ENCODE measurements at regions not wholly inside any gene's neighbourhood (a gene's known extent, or its start where the extent isn't known, plus 50 kb on each side); places are given as distances from the start of the nearest gene placed in this dataset.

DNA sequence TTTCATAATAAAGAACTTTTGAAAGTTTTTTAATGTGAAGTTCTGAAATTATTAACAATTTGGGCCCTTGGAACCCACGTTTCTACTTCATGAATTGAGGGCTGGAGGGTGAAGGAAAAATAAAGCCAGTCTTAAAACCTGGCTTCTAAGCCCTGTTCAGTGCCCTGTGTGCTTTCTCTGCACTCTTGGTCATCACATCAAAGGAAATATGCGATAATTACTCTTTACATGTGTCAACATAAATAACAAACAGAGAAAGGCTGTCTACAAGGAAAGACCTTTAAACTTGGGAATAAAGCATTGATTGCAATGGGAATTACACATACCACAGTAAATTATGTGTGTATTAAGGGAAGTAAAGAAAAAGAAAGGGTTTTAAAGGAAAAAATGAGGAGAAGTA lies 150.7 kb upstream of the KLF7 start:
- H3K27ac ChIP-seq (ENCODE audit: low read depth, low read length): no peak overlapping the region
- no peaks in the 10 kb centered on the region for H3K9me3 ChIP-seq (ENCODE audit: control insufficient read depth, insufficient read depth, low read length)
- no peak overlapping the region for H3K9ac ChIP-seq (ENCODE audit: low read depth, low read length)
- no peaks in the 10 kb centered on the region for H3K36me3 ChIP-seq (ENCODE audit: control insufficient read depth, insufficient read depth, low read length)
- H3K4me3 ChIP-seq (ENCODE audit: low read depth, low read length): no peak overlapping the region
- H3K27me3 ChIP-seq (ENCODE audit: control insufficient read depth, insufficient read depth, low read length): no peaks in the 10 kb centered on the region
- H3K4me1 ChIP-seq (ENCODE audit: control insufficient read depth, insufficient read depth, low read length): peaks cover 8% of the 10 kb centered on the region; the same call in 1 of the 2 replicates

DNA sequence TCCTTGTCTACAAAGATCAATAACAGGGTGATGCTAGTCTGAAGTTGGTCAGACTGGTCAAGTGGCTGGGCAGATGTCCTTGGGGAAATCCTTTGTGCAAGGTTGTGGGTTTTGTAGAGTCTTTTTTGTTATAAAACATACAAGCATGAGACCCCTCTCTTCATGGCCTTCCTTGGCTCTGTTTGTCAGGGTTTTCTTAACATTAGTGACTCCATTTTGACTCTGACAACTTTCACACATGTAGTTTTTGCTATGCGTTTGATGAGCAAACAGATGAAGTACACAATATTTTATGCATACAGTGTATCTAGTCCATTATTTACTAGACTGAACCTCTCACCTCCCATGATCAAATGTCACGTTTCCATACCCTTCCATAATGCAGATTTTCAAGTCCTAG lies 151.2 kb upstream of the KLF7 start:
- Histone ChIP-seq H3K27me3 (ENCODE audit: control insufficient read depth, insufficient read depth, low read length) (no peaks in the 10 kb centered on the region), H3K9me3 (ENCODE audit: control insufficient read depth, insufficient read depth, low read length) (no peaks in the 10 kb centered on the region), H3K4me1 (ENCODE audit: control insufficient read depth, insufficient read depth, low read length) (peaks cover 8% of the 10 kb centered on the region; the same call in 1 of the 2 replicates), H3K27ac (ENCODE audit: low read depth, low read length) (no peak overlapping the region), H3K4me3 (ENCODE audit: low read depth, low read length) (no peak overlapping the region), H3K9ac (ENCODE audit: low read depth, low read length) (no peak overlapping the region), H3K36me3 (ENCODE audit: control insufficient read depth, insufficient read depth, low read length) (no peaks in the 10 kb centered on the region)

DNA sequence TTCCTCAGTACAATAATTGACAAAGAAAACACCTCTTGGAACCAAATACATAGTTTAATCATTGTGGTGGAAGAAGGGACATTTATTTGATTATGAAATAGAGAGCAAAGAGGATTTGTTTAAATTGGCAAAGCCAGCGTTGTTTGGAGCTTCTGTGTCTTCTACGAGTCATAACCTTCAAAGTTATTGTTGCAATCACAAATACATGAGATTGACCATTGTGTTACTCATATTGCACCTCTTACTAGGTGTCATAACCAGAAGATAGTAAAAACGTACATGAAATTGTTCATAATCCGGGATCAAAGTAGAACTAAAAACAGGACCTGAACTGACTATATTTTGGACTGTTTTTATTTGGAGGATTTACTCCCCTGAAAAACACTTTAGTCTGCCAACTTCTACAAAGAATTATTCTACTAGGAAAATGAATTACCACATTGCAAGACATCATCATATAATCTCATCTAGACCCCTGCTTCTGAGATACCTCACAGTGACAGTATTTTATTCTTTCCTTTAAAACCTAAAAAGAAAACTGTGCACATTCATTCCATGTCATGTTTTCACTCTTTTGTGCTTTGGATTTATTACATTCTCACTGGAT lies 151.7 kb upstream of the KLF7 start:
- Histone ChIP-seq H3K27me3 (ENCODE audit: control insufficient read depth, insufficient read depth, low read length) (no peaks in the 10 kb centered on the region), H3K4me1 (ENCODE audit: control insufficient read depth, insufficient read depth, low read length) (peaks cover 8% of the 10 kb centered on the region; the same call in 1 of the 2 replicates), H3K9me3 (ENCODE audit: control insufficient read depth, insufficient read depth, low read length) (no peaks in the 10 kb centered on the region), H3K4me3 (ENCODE audit: low read depth, low read length) (no peak overlapping the region), H3K36me3 (ENCODE audit: control insufficient read depth, insufficient read depth, low read length) (no peaks in the 10 kb centered on the region), H3K9ac (ENCODE audit: low read depth, low read length) (no peak overlapping the region), H3K27ac (ENCODE audit: low read depth, low read length) (no peak overlapping the region)

DNA sequence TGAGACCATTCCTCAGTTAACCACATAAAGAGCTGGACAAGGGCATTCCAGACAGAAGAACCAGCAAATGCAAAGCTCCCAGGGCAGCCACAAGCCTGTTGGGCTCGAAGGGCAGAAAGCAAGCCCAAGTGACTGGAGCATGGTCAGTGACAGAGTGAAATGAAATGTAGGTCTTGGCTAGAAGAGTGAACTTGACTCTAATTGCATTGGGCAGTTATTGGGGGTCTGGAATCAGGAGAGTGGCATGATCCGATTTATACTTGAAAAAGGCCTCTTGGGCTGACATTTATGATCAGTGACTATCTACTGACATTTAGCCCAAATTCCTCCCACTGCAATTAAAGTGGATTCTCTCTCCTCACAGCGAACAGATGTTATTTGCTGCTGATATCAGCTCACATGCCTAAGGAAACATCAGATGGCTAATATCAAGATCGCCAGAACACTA lies 152.5 kb upstream of the KLF7 start:
- Histone ChIP-seq H3K36me3 (ENCODE audit: control insufficient read depth, insufficient read depth, low read length) (no peaks in the 10 kb centered on the region), H3K9ac (ENCODE audit: low read depth, low read length) (no peak overlapping the region), H3K4me1 (ENCODE audit: control insufficient read depth, insufficient read depth, low read length) (peaks cover 8% of the 10 kb centered on the region; the same call in 1 of the 2 replicates), H3K27me3 (ENCODE audit: control insufficient read depth, insufficient read depth, low read length) (no peaks in the 10 kb centered on the region), H3K4me3 (ENCODE audit: low read depth, low read length) (no peak overlapping the region), H3K9me3 (ENCODE audit: control insufficient read depth, insufficient read depth, low read length) (no peaks in the 10 kb centered on the region), H3K27ac (ENCODE audit: low read depth, low read length) (no peak overlapping the region)

DNA sequence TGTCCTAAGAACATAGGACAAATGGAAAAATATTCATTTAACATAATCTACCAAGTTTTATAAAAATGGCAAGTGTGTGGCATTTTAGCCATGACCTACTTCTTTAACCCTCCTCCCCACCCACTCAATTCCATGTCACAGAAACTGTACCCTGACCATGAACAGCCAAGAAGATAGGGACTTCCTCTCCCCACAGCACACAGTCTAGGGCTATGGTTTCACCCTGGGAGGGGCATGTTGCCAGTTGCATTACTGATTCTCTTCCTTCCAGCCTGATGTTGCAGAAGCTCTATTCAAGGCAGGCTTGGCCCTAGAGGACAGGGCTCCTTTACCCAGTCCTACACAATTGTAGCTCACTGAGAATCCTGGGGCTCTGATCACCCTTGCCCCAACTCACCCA lies 153.6 kb upstream of the KLF7 start:
- Histone ChIP-seq H3K36me3 (ENCODE audit: control insufficient read depth, insufficient read depth, low read length) (no peaks in the 10 kb centered on the region), H3K27me3 (ENCODE audit: control insufficient read depth, insufficient read depth, low read length) (no peaks in the 10 kb centered on the region), H3K9me3 (ENCODE audit: control insufficient read depth, insufficient read depth, low read length) (no peaks in the 10 kb centered on the region), H3K9ac (ENCODE audit: low read depth, low read length) (no peak overlapping the region), H3K27ac (ENCODE audit: low read depth, low read length) (no peak overlapping the region), H3K4me3 (ENCODE audit: low read depth, low read length) (no peak overlapping the region), H3K4me1 (ENCODE audit: control insufficient read depth, insufficient read depth, low read length) (peaks cover 8% of the 10 kb centered on the region; the same call in 1 of the 2 replicates)

DNA sequence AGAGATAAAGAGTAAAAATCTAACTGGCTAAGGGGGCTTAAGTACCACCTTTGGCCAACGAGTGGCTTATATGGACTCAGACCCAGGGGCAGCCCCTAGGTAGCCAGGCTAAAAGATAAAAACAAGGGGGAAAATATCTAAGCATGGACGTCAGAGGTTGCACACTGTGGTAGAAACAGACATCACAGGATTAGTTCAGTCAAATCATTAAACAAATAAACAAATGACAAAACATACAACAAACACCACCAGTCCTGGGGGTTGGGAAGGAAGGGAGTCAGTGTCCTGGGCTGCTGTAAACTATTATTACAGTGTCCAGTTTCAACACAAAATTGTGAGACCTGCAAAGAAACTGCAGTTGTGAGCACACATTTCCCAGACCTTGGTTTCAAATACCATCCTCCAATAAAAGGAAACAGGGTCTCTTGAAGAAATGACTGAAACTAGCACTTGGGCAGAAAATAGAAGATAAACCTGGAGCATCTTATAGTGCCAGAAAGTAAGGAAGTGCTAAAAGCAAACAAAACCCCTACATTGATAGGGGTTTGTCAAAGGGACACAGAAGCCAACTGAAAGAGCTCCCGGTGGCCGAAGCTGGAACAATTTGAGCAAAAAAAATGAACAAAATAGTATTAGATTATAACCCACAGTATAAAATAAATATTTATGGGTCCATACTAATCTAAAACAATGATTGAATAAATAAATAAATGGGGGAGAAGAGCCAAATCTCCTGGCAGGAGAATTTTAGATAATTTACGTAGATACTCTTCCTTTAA lies 154.8 kb upstream of the KLF7 start:
- no peak overlapping the region for H3K9ac ChIP-seq (ENCODE audit: low read depth, low read length)
- no peaks in the 10 kb centered on the region for H3K9me3 ChIP-seq (ENCODE audit: control insufficient read depth, insufficient read depth, low read length)
- H3K4me1 ChIP-seq (ENCODE audit: control insufficient read depth, insufficient read depth, low read length): no peaks in the 10 kb centered on the region
- no peaks in the 10 kb centered on the region for H3K27me3 ChIP-seq (ENCODE audit: control insufficient read depth, insufficient read depth, low read length)
- no peaks in the 10 kb centered on the region for H3K36me3 ChIP-seq (ENCODE audit: control insufficient read depth, insufficient read depth, low read length)
- H3K4me3 ChIP-seq (ENCODE audit: low read depth, low read length): no peak overlapping the region
- no peak overlapping the region for H3K27ac ChIP-seq (ENCODE audit: low read depth, low read length)

DNA sequence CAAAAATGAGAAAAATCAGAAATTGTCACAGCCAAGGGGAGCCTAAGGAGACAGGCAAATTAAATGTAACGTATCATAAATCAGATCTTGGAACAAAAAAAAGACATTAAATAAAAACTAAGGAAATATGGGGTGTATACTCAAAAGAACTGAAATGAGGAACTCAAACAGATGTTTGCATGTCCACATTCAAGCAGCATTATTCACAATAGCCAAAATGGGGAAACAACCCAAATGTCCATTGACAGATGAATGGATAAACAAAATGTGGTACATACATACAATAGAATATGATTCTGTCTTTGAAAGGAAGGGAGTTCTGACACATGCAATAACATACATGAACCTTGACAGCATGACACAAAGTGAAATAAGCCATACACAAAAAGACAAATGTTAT lies 155.8 kb upstream of the KLF7 start:
- Histone ChIP-seq H3K27ac (ENCODE audit: low read depth, low read length) (no peak overlapping the region), H3K4me3 (ENCODE audit: low read depth, low read length) (no peak overlapping the region), H3K36me3 (ENCODE audit: control insufficient read depth, insufficient read depth, low read length) (no peaks in the 10 kb centered on the region), H3K27me3 (ENCODE audit: control insufficient read depth, insufficient read depth, low read length) (no peaks in the 10 kb centered on the region), H3K9me3 (ENCODE audit: control insufficient read depth, insufficient read depth, low read length) (no peaks in the 10 kb centered on the region), H3K9ac (ENCODE audit: low read depth, low read length) (no peak overlapping the region), H3K4me1 (ENCODE audit: control insufficient read depth, insufficient read depth, low read length) (no peaks in the 10 kb centered on the region)

DNA sequence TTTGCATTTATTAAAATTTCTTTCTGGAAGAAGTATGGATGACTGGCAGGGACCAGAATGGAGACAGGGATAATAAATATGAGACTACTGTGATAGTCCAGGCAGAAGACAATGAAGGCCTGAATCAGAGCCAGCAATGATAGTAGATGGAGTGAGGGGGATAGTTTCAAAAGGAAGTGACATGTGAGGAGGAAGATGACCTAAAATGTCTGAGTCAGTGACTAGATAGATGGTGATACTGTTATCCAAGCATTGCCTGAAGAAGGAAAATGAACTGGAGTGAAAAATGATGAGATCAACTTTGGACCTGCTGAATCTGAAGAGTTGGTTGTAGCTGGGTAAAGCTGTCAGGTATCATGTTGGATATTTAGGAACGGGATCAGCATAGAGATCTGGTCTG lies 158.3 kb upstream of the KLF7 start:
- H3K4me1 ChIP-seq (ENCODE audit: control insufficient read depth, insufficient read depth, low read length): no peaks in the 10 kb centered on the region; the same call in 1 of the 2 replicates
- H3K9me3 ChIP-seq (ENCODE audit: control insufficient read depth, insufficient read depth, low read length): no peaks in the 10 kb centered on the region
- H3K27ac ChIP-seq (ENCODE audit: low read depth, low read length): no peak overlapping the region
- H3K9ac ChIP-seq (ENCODE audit: low read depth, low read length): no peak overlapping the region
- no peaks in the 10 kb centered on the region for H3K27me3 ChIP-seq (ENCODE audit: control insufficient read depth, insufficient read depth, low read length)
- H3K36me3 ChIP-seq (ENCODE audit: control insufficient read depth, insufficient read depth, low read length): no peaks in the 10 kb centered on the region
- no peak overlapping the region for H3K4me3 ChIP-seq (ENCODE audit: low read depth, low read length)

DNA sequence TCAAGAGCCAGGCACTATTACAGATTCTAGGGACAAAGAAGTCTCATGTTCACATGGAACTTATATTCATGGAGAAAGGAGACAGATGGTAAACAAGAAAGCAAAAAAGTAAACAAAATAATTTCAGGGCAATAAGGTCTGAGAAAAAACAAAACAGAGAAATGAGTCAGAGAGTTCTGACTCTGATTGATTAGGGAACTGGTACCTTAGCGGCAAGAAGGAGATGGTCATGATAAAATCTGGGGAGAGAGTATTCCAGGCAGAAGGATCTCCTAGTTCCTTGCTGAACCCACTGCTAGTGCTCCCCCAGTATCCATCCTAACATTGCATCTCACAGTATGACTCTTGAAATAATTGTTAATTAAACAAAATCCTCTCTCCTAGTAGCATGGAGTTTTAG lies 161.8 kb upstream of the KLF7 start:
- Histone ChIP-seq H3K36me3 (ENCODE audit: control insufficient read depth, insufficient read depth, low read length) (no peaks in the 10 kb centered on the region), H3K27me3 (ENCODE audit: control insufficient read depth, insufficient read depth, low read length) (no peaks in the 10 kb centered on the region), H3K27ac (ENCODE audit: low read depth, low read length) (no peak overlapping the region), H3K9ac (ENCODE audit: low read depth, low read length) (no peak overlapping the region), H3K4me1 (ENCODE audit: control insufficient read depth, insufficient read depth, low read length) (no peaks in the 10 kb centered on the region; the same call in none of the 2 replicates), H3K9me3 (ENCODE audit: control insufficient read depth, insufficient read depth, low read length) (no peaks in the 10 kb centered on the region), H3K4me3 (ENCODE audit: low read depth, low read length) (no peak overlapping the region)

DNA sequence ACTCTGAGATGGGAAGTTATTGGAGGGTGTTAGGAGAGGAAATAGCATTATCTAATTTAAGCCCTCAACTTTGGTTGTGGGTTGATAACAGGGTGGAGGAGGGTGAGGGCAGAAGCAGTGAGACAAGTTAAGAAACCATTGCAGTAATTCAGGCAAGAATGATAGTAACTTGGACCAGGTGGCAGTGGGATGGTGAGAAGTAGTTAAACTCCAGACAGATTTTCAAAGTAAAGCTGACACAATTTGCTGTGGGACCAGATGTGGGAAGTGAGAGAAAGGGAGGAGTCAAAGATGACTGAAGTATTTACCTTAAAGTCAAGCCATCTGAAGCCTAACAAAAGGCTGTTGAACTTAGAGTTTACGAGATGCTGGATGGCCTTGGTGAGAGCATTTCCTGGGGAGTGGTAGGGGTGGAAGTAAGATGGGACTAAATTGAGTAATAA lies 163.2 kb upstream of the KLF7 start:
- H3K4me1 ChIP-seq (ENCODE audit: control insufficient read depth, insufficient read depth, low read length): peaks cover 8% of the 10 kb centered on the region
- H3K9me3 ChIP-seq (ENCODE audit: control insufficient read depth, insufficient read depth, low read length): no peaks in the 10 kb centered on the region
- H3K27me3 ChIP-seq (ENCODE audit: control insufficient read depth, insufficient read depth, low read length): no peaks in the 10 kb centered on the region
- H3K36me3 ChIP-seq (ENCODE audit: control insufficient read depth, insufficient read depth, low read length): no peaks in the 10 kb centered on the region
- H3K4me3 ChIP-seq (ENCODE audit: low read depth, low read length): no peak overlapping the region
- H3K9ac ChIP-seq (ENCODE audit: low read depth, low read length): no peak overlapping the region
- no peak overlapping the region for H3K27ac ChIP-seq (ENCODE audit: low read depth, low read length)

DNA sequence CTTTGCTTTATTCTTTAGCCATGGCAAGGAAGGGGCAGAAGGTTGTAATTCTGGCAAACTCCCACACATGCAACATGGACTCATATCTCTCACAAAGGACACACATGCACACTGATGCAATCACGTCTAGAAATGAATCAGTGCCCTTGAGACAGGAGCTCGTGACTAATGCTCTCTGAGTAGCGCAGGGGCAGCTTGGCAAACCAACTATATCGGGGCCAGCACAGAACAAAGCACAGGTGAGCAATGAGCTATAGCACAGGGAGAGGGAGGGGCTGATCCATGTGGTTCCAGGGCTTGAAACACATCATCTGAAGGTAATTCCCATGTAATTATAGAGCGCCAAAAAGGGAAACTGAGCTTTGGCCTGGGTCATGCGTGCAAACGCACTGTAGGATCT lies 165.2 kb upstream of the KLF7 start:
- Histone ChIP-seq H3K27me3 (ENCODE audit: control insufficient read depth, insufficient read depth, low read length) (no peaks in the 10 kb centered on the region), H3K27ac (ENCODE audit: low read depth, low read length) (no peak overlapping the region), H3K9me3 (ENCODE audit: control insufficient read depth, insufficient read depth, low read length) (no peaks in the 10 kb centered on the region), H3K4me1 (ENCODE audit: control insufficient read depth, insufficient read depth, low read length) (peaks cover 26% of the 10 kb centered on the region), H3K9ac (ENCODE audit: low read depth, low read length) (no peak overlapping the region), H3K4me3 (ENCODE audit: low read depth, low read length) (no peak overlapping the region), H3K36me3 (ENCODE audit: control insufficient read depth, insufficient read depth, low read length) (no peaks in the 10 kb centered on the region)

All from HUES48 (cell line).